Cardiac septum (tissue), 1 donor: ENCODE measurements at regions not wholly inside any gene's neighbourhood (a gene's known extent, or its start where the extent isn't known, plus 50 kb on each side); places are given as distances from the start of the nearest gene placed in this dataset.

Experiments
- DNase-seq: peaks from one replicate; pipeline ENCODE4 v3.0.0-alpha.2; 2020; ENCODE audit warnings: low spot score
- intact Hi-C: fragments of 100-400 bp; cut with DNase I; formaldehyde crosslinking; loops from one replicate; pipeline ENCODE4 v1.14.0; 2022
- donor health status: DM: no; HTN: no; CAD: no.

DNA sequence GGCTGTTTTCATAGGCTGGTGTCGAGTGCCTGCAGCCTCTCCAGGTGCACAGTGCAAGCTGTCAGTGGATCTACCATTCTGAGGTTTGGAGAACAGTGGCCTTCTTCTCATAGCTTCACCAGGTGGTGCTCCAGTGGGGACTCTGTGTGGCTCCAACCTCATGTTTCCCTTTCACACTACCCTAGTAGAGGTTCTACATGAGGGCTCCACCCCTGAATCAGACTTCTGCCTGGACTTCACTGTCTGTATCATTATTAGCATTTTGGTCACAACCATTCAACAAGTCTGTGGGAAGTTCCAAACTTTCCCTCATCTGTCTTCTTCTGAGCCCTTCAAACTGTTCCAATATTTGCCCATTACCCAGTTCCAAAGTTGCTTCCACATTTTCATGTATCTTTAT, 1003.7 kb downstream of the MCTP2 start:
- intact Hi-C loops: no loop called here
- DNase-seq: no peak

- intact Hi-C loops: no loop called here
- DNase-seq: no peak
Measured at GRCh38 chr15:95247071-95247984, 1016.0 kb downstream of the MCTP2 start.

DNA sequence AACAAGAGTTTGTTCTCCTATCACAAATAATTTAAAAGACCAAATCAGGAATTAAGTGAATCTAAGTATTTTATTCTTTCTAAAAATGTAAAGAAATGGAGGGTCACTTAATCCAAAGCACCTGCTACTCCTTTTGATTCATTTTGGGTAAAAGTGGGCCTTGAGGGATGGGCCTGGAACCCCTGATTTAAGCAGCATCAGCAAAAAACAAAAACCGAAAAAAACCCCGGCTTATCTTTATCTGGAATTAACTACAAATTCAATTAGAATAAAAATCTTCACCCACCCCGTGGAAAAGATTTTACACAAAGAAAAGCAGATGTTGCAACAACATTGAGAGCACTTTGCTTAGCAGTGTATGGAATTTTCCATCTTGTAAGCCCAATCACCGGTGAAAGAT, 1018.2 kb downstream of the MCTP2 start:
- no peak for DNase-seq
- intact Hi-C loops: no loop called here

DNA sequence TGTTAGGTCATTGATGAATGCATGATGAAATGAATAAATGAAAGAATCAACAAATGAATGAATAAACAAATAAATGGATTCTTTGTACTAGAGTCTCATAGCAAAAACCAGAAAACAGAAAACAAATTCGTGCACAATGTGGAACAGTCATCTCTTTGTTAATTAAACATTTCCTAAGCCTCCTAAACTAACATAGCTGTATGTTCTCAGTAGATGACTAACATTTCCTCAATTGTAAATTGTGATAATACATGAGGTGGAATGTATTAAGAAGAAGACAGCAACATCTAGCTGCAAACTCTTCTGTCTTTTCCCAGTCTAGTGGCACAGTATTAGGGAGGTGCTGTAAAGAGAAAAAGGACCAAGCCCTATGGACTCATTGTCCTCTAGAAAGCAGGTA, 1021.0 kb downstream of the MCTP2 start:
- DNase-seq: no peak
- intact Hi-C loops: loop anchor here (10.0 kb wide), 1 partner anchor 1982 kb away; no protein-coding TSS in a partner anchor

GRCh38 chr15:95254263-95254662, 1022.9 kb downstream of the MCTP2 start:
- no peak for DNase-seq
- intact Hi-C loops: loop anchor here (10.0 kb wide), 1 partner anchor 1981 kb away; no protein-coding TSS in a partner anchor

GRCh38 chr15:95259513-95259912, 1028.2 kb downstream of the MCTP2 start:
- DNase-seq: peak; percentile 80
- intact Hi-C loops: loop anchor here (2.0 to 10.0 kb wide), 2 partner anchors 1085 to 1975 kb away; no protein-coding TSS in a partner anchor

GRCh38 chr15:95259965-95260364, 1028.6 kb downstream of the MCTP2 start:
- intact Hi-C loops: loop anchor here (2.0 to 10.0 kb wide), 5 partner anchors 195 to 1975 kb away; no protein-coding TSS in a partner anchor
- no peak for DNase-seq

- DNase-seq: no peak
- intact Hi-C loops: loop anchor here (10.0 kb wide), 3 partner anchors 194 to 584 kb away; no protein-coding TSS in a partner anchor
Measured at GRCh38 chr15:95260856-95261255, 1029.5 kb downstream of the MCTP2 start.

DNA sequence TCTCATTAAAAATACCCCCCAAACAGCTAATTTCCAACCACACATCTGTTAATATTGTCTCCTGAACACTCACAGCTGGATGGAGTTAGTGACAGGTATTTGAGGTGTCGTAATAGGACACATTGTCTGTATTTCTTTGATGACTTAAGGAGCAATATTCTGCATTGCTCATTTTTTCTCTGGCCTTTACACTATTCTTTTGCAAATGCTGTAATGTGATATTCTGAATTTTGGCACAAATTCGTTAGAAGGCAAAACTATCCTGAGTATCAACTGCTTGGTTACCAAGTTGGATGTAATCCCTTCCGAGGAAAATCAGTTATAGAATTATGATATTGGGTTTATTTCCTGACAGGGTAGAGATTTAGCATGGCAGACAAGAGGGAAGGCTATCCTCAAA, 1030.2 kb downstream of the MCTP2 start:
- intact Hi-C loops: loop anchor here (10.0 kb wide), 3 partner anchors 193 to 583 kb away; no protein-coding TSS in a partner anchor
- no peak for DNase-seq

- DNase-seq: no peak
- intact Hi-C loops: loop anchor here (10.0 kb wide), 3 partner anchors 193 to 583 kb away; no protein-coding TSS in a partner anchor
Measured at GRCh38 chr15:95261968-95262367, 1030.6 kb downstream of the MCTP2 start.

DNA sequence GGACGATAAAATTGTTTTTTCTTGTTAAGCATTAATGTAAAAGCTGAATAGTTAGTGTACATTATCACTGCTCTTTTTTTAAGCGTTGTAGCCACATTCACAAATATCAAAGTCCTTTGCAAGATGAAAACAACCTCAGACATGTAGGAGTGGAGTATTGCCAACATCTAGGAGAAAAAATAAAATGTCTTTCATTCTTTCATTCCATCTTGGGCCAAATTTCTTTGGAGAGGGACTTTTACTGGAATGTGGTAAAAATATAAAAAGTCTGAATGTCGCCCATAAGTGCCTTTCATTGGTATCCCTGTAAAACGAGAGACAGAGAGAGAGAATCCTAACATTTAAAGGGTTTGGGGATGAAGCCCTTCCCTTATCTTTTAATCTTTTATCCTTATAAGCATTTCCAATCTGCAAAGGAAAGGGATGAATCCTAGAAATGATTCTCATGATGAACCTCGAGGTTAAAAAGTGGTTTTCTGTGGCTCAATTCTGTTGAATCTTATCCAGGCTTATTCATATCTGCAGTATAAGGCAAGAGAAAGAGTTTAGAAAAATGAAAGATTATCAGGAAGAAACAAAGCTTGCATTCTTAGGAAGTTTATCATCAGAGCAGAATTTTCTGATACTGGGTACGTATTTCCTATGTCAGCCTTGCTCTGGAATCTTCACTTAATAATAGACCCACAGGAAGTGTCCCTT, 1031.7 kb downstream of the MCTP2 start:
- intact Hi-C loops: loop anchor here (10.0 kb wide), 3 partner anchors 192 to 582 kb away; no protein-coding TSS in a partner anchor
- DNase-seq: no peak

DNA sequence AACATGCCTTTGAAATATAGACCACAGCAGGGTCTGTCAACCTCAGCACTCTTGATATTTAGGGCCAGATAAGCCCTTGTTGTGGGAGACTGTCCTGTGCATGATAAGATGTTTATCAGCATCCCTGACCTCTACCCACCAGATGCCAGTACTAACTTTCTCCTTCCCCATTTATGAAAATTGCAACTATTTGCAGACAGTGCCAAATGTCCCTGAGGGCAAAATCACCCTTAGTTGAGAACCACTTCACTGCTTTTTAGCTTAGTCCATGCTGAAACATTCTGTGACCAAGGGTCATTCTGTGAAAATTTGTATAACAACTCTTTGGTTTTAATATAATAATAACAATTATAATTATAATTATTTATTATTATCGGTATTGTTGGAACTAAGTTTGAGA, 1032.4 kb downstream of the MCTP2 start:
- intact Hi-C loops: loop anchor here (10.0 kb wide), 3 partner anchors 191 to 581 kb away; no protein-coding TSS in a partner anchor
- DNase-seq: no peak

- intact Hi-C loops: loop anchor here (10.0 kb wide), 3 partner anchors 189 to 579 kb away; no protein-coding TSS in a partner anchor
Measured at GRCh38 chr15:95265419-95265997, 1034.1 kb downstream of the MCTP2 start.

DNA sequence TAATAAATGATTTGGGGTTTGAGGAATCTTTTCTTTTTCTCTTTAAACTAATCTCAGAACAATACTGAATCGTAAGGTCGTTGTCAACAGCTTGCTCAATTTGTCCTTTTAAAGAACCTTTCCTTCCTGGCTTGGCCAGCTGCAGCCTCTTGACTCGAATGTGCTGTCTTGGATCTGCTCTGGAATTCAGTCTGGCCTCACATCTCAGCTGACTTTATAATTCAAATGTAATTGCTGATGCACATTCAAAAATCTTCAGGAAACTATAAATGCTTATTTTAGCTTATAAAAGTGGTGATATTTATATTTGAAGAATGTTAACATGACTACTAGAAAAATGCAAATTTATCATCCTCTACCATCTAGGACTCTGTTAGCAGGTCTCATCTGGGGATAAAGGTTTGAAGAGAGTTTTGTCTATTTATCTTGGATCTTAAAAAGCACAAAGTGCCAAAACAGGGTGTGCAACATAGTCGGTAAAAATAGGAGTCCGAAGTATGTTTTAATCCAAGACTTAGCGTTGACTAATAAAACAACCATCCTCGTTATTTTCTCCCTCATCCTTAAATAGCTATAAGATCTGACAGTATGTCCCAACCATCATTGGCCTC, 1035.2 kb downstream of the MCTP2 start:
- no peak for DNase-seq
- intact Hi-C loops: loop anchor here (10.0 kb wide), 3 partner anchors 188 to 578 kb away; no protein-coding TSS in a partner anchor

More at GRCh38 chr15:95265419-95265997, 1034.1 kb downstream of the MCTP2 start:
- DNase-seq: no peak

DNA sequence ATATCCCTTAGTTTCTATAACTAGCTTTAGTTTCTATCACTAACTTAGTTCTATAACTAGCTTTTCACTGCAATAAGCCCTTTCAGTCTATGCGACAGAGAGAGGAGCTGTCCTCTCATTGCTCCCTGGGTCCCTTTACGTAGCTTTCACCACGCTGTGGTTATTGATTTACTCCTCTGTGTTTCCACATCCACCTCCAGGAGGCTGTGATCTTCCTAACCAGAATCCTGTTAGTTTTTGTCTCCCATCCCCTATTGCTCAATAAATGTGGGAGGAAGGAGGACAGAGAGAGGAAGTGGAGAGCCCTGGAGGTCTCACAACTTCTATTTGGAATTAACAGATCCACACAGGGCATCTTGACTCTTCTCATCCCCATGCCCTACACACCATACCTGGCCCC, 1036.1 kb downstream of the MCTP2 start:
- intact Hi-C loops: loop anchor here (10.0 kb wide), 3 partner anchors 187 to 577 kb away; no protein-coding TSS in a partner anchor

GRCh38 chr15:95269242-95270183, 1038.2 kb downstream of the MCTP2 start:
- no peak for DNase-seq
- intact Hi-C loops: loop anchor here (10.0 kb wide), 3 partner anchors 185 to 575 kb away; no protein-coding TSS in a partner anchor

More for the DNA sequence above, 1036.1 kb downstream of the MCTP2 start:
- no peak for DNase-seq

- no peak for DNase-seq
- intact Hi-C loops: no loop called here
Measured at GRCh38 chr15:95274101-95274500, 1042.7 kb downstream of the MCTP2 start.

- no peak for DNase-seq
- intact Hi-C loops: no loop called here
Measured at GRCh38 chr15:95277266-95277665, 1045.9 kb downstream of the MCTP2 start.
